ENCODE measurements at regions not wholly inside any gene's neighbourhood (a gene's known extent, or its start where the extent isn't known, plus 50 kb on each side); places are given as distances from the start of the nearest gene placed in this dataset.

GRCh38 chr7:145382762-145383161 lies 546.9 kb upstream of the TPK1 start:
- no peak for TF ChIP-seq CTCF (IDR thresholded peaks at IDR 0.05)
- TF ChIP-seq POLR2A (IDR thresholded peaks at IDR 0.05) = no peak
- TF ChIP-seq POLR2AphosphoS5 (IDR thresholded peaks at IDR 0.05) = no peak

Data from breast epithelium (tissue), 3 donors.